ENCODE measurements at regions not wholly inside any gene's neighbourhood (a gene's known extent, or its start where the extent isn't known, plus 50 kb on each side); places are given as distances from the start of the nearest gene placed in this dataset.

- intact Hi-C loops (cut with micrococcal nuclease; ENCODE audit: unreplicated experiment), result no loop called here
- no TSS peak for BruUV-seq (replicated peaks)
- Histone ChIP-seq H3K9me2 (ENCODE audit: insufficient read depth, low read length) (no peaks in the 10 kb centered on the region), H3K27ac (ENCODE audit: low read depth, low read length, poor library complexity, severe bottlenecking) (no peak overlapping the region), H3K4me3 (ENCODE audit: low read depth, low read length, poor library complexity, severe bottlenecking) (no peak overlapping the region), H3K79me2 (ENCODE audit: insufficient read depth, low read depth, low read length) (no peaks in the 10 kb centered on the region), H3K4me1 (ENCODE audit: insufficient read depth, low read length, poor library complexity, severe bottlenecking) (no peaks in the 10 kb centered on the region), H3K9me3 (ENCODE audit: low read length) (no peaks in the 10 kb centered on the region), H3K4me2 (ENCODE audit: low read length) (no peak overlapping the region), H3K36me3 (ENCODE audit: insufficient read depth, low read length) (no peaks in the 10 kb centered on the region), H4K20me1 (ENCODE audit: insufficient read depth, low read length) (no peaks in the 10 kb centered on the region), H2AFZ (ENCODE audit: low read length) (peak overlapping the region; percentile 51)
- ChIA-PET CTCF (ENCODE audit: unreplicated experiment) (no interaction called here), POLR2A (no interaction called here)
- TF ChIP-seq EZH2phosphoT487 (IDR thresholded peaks at IDR 0.05; ENCODE audit: borderline replicate concordance, low read depth, low read length) (no peak), CTCF (conservative IDR thresholded peaks at IDR 0.05; ENCODE audit: low read length) (no peak)
- no peak for DNase-seq (ENCODE audit: low spot score)
Observed at GRCh38 chr6:156647991-156648390, 129.2 kb upstream of the ARID1B start.

GRCh38 chr6:156647140-156647784 is 129.9 kb upstream of the ARID1B start:
- POLR2A ChIA-PET, result no interaction called here
- no peaks in the 10 kb centered on the region for H3K9me2 ChIP-seq (ENCODE audit: insufficient read depth, low read length)
- no peaks in the 10 kb centered on the region for H3K79me2 ChIP-seq (ENCODE audit: insufficient read depth, low read depth, low read length)
- intact Hi-C loops (cut with micrococcal nuclease; ENCODE audit: unreplicated experiment), result no loop called here
- no TSS peak for BruUV-seq (replicated peaks)
- no peak overlapping the region for H3K4me2 ChIP-seq (ENCODE audit: low read length)
- TF ChIP-seq EZH2phosphoT487 (IDR thresholded peaks at IDR 0.05; ENCODE audit: borderline replicate concordance, low read depth, low read length) (no peak), CTCF (conservative IDR thresholded peaks at IDR 0.05; ENCODE audit: low read length) (no peak)
- CTCF ChIA-PET (ENCODE audit: unreplicated experiment), result no interaction called here
- no peak overlapping the region for H3K4me3 ChIP-seq (ENCODE audit: low read depth, low read length, poor library complexity, severe bottlenecking)
- H4K20me1 ChIP-seq (ENCODE audit: insufficient read depth, low read length), result no peaks in the 10 kb centered on the region
- no peak for DNase-seq (ENCODE audit: low spot score)
- H2AFZ ChIP-seq (ENCODE audit: low read length), result no peak overlapping the region; the same call in 1 of the 2 replicates
- H3K4me1 ChIP-seq (ENCODE audit: insufficient read depth, low read length, poor library complexity, severe bottlenecking), result no peaks in the 10 kb centered on the region
- no peaks in the 10 kb centered on the region for H3K36me3 ChIP-seq (ENCODE audit: insufficient read depth, low read length)
- no peak overlapping the region for H3K27ac ChIP-seq (ENCODE audit: low read depth, low read length, poor library complexity, severe bottlenecking)
- no peaks in the 10 kb centered on the region for H3K9me3 ChIP-seq (ENCODE audit: low read length)

- H3K9me3 ChIP-seq (ENCODE audit: low read length), result no peaks in the 10 kb centered on the region
- intact Hi-C loops (cut with micrococcal nuclease; ENCODE audit: unreplicated experiment), result no loop called here
- no TSS peak for BruUV-seq (replicated peaks)
- no peak overlapping the region for H3K4me2 ChIP-seq (ENCODE audit: low read length)
- H3K79me2 ChIP-seq (ENCODE audit: insufficient read depth, low read depth, low read length), result no peaks in the 10 kb centered on the region
- H3K4me1 ChIP-seq (ENCODE audit: insufficient read depth, low read length, poor library complexity, severe bottlenecking), result no peaks in the 10 kb centered on the region
- CTCF ChIA-PET (ENCODE audit: unreplicated experiment), result no interaction called here
- H3K9me2 ChIP-seq (ENCODE audit: insufficient read depth, low read length), result no peaks in the 10 kb centered on the region
- no peak for DNase-seq (ENCODE audit: low spot score)
- no peak for TF ChIP-seq EZH2phosphoT487 (IDR thresholded peaks at IDR 0.05; ENCODE audit: borderline replicate concordance, low read depth, low read length)
- H4K20me1 ChIP-seq (ENCODE audit: insufficient read depth, low read length), result no peaks in the 10 kb centered on the region
- no peak overlapping the region for H3K4me3 ChIP-seq (ENCODE audit: low read depth, low read length, poor library complexity, severe bottlenecking)
- no peaks in the 10 kb centered on the region for H3K36me3 ChIP-seq (ENCODE audit: insufficient read depth, low read length)
- no peak overlapping the region for H2AFZ ChIP-seq (ENCODE audit: low read length)
- H3K27ac ChIP-seq (ENCODE audit: low read depth, low read length, poor library complexity, severe bottlenecking), result no peak overlapping the region
- POLR2A ChIA-PET, result no interaction called here
Observed at GRCh38 chr6:156646496-156646895, 130.7 kb upstream of the ARID1B start.

Data from OCI-LY7 (cell line).